Stimulated activated CD8-positive, alpha-beta memory T cell treated with anti-CD3 and anti-CD28 coated beads, Interleukin-12 subunit alpha, Interleukin-12 subunit beta, amount 100 ng/mL, for 4 hours (primary cell): ENCODE measurements at regions not wholly inside any gene's neighbourhood (a gene's known extent, or its start where the extent isn't known, plus 50 kb on each side); places are given as distances from the start of the nearest gene placed in this dataset.
"Not testable (repeated sequence)": the region's sequence is repeated elsewhere in the genome, so short reads cannot be mapped to it uniquely, and the experiment has no call there.

ENCODE experiments used
- DNase-seq: peaks from one replicate; pipeline ENCODE4 v3.0.0-alpha.2; 2020; ENCODE audit warnings: low read depth

DNA sequence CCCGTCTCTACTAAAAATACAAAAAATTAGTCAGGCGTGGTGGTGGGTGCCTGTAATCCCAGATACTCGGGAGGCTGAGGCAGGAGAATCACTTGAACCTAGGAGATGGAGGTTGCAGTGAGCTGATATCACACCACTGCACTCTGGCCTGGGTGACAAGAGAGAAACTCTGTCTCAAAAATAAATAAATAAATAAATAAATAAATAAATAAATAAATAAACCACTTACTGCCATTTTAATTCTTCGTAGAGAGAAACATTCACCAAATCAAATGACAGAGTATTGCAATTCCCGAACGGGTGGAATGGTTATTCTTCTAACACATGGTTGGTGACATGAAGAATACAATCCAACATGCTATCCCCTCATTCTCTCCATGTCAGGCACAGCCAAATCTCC is 754.3 kb upstream of the AUTS2 start:
- not testable (repeated sequence) for DNase-seq

DNA sequence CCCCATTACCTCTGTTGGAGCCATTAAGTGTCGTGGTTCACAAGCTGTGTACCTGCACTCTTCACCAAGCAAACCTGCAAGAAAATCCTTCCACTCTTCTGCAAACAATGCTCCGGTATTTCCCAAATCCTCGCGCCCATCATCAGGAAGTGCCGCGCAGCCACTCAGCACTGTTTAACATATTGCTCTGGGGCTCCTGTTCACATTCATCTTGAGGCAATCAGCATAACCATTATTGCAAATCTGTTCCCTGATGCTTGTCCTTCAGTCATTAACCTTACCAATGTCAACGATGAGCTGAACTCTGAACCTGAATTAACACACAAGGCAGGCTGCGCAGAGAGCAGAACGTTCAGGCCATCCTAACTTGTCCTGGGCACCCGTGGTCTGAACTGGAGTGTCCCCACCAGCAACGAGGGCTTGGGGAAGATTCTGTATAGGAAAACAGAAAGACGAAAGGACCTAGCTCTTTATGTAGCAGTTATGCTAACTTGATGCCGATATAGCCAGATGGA is 751.4 kb upstream of the AUTS2 start:
- DNase-seq = no peak

DNA sequence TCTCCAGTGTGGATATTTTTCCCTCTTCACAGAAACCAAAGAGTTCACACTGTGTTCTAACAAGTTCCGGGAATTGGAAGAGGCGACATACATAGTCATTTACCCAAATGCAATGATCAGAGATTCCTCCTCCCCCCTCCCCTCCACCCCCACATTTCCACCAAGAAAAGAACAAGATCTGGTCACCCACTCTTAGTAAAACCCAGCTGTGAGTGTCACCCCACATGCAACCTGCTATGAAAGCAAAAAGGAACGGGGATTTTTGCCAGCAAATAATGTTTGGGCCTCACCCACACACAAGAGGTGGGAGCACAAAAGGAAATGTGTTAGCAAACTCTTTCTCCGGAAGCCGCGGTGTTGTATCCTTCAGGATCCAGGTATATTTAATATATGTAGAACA is 745.0 kb upstream of the AUTS2 start:
- DNase-seq = no peak

DNA sequence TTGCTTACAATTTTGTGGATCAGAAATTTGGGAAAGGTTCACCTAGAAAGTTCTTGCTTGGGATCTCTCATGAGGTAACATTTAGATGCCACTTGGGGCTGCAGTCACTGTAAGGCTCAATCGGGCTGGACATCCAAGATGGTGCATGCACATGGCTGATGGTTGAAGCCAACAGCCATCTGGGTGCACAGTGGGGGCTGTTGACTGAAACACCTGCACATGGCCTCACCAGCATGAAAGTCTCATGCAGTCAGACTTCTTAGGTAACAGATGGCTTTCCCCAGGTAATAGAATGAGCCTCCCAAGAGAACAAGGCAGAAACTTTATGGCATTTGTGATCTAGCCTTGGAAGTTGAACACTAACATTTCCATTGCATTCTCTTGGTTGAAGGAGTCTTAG is 740.7 kb upstream of the AUTS2 start:
- no peak for DNase-seq

GRCh38 chr7:68858497-68858896 is 739.8 kb upstream of the AUTS2 start:
- no peak for DNase-seq

DNA sequence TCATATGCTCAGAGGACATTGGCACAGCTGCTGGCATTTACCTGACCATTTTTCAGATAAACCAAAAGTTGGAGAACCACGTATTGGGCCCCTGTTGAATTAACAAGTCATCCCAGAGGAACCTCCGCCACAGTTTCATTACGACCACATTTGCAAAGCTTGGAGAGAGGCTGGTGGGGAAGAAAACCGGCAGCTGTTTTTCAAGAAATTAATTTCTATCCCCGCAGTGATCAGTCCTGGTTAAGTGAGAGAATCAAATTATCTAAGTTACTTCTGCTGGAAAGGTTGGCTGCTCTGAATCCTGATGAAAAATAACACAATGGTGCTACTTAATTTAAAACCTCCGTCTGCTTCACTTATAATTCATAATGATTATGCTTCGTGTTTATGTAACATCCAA is 737.1 kb upstream of the AUTS2 start:
- DNase-seq = no peak

GRCh38 chr7:68862261-68862660 is 736.0 kb upstream of the AUTS2 start:
- DNase-seq = no peak

GRCh38 chr7:68862736-68863135 is 735.5 kb upstream of the AUTS2 start:
- DNase-seq = no peak

DNA sequence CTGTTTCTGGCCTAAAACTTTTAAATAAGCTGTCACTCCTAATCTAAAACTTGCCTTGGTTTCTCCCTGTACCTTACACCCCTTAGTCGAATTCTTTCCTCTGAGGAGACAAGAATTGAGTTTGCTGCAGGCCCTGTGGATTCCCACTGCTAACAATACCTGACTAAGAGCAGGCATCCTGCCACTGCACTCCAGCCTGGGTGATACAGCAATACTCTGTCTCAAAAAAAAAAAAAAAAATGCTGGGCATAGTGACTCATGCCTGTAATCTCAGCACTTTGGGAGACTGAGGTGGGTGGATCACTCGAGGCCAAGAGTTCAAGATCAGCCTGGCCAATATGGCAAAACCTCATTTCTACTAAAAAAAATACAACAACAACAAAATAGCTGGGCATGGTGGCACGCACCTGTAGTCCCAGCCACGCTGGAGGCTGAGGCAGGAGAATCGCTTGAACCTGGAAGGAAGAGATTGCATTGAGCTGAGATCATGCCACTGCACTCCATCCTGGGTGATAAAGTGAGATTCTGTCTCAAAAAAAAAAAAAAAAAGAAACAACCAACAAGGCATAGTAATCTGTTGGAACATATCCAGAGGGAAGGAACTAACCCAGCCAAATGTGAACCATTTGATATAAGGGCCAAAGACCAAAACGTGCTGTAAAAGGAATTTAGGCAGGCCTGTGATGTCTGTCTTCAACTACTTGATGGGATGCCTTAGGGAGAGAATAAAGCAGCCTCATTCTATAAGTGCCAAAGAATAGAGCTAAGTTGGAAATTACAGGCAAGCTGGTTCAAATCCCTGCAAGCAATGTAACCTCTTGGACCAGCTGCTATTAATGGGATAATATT is 732.7 kb upstream of the AUTS2 start:
- no peak for DNase-seq

DNA sequence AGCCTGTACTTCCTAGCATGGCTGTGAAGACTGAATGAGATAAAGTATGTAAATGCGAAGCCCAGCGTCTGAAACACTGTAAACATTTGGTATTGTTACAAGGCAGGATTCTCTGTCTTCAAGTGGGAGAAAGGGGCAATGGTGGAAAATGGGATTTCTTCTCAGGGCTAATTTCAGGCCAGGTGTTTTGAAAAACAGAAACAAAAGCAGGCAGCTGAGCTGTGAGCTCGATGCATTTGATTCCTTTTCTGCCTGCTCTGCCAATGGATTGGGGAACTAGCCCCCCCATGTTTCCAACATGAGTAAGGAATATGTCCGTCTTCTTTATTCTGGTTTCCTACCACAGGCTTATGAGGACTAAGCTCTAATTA is 732.1 kb upstream of the AUTS2 start:
- no peak for DNase-seq

- DNase-seq = not testable (repeated sequence)
Observed at GRCh38 chr7:68866721-68867120, 731.6 kb upstream of the AUTS2 start.

DNA sequence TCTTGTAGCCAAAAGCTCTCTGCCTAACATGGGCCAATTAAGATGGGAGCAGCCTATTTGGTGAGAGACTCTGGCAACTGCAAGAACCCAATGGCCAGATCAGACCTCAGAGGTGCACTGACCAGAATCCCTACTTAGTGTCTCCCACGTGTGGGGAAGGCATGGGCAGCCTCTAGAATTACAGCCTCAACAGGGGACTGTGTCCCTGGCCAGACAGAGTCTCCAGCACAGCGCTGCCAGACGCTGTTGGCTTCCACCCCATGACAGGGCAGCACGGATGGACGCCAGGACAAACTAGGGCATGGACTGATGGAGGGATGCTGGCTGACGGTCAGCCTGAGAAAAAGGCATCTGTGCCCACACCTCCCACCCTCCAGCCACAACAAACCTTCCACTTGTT is 729.3 kb upstream of the AUTS2 start:
- no peak for DNase-seq

DNA sequence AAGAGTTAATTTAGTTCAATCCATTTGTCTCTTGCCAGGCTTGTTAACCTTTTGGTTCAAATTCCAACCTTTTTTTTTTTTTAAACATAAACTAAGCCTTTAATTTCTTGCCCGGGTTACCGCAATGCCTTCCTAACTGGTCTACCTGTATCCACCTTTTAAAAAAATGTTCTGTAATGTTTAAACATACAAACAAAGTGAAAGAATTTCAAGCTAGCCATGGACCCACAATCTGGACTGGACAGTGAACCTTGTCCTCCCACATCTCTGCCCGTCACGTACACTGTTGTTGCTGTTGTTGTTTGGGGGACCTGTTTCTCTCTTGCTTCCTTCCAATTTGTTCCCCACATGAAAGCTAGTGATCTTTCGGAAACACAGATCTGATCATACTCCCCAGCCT is 724.7 kb upstream of the AUTS2 start:
- no peak for DNase-seq

- no peak for DNase-seq
Observed at GRCh38 chr7:68875857-68876256, 722.4 kb upstream of the AUTS2 start.

DNA sequence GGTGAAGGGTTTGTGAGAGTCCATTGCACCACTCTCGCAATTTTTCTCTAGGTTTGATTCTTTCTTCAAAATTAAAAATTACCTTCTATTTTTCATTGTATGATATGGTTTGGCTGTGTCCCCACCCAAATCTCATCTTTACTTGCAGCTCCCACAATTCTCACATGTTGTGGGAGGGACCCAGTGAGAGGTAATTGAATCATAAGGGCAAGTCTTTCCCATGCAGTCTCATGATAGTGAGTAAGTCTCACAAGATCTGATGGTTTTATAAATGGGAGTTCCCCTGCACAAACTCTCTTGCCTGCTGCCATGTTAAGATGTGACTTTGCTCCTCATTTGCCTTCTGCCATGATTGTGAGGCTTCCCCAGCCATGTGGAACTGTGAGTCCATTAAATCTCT is 711.2 kb upstream of the AUTS2 start:
- DNase-seq = not testable (repeated sequence)

DNA sequence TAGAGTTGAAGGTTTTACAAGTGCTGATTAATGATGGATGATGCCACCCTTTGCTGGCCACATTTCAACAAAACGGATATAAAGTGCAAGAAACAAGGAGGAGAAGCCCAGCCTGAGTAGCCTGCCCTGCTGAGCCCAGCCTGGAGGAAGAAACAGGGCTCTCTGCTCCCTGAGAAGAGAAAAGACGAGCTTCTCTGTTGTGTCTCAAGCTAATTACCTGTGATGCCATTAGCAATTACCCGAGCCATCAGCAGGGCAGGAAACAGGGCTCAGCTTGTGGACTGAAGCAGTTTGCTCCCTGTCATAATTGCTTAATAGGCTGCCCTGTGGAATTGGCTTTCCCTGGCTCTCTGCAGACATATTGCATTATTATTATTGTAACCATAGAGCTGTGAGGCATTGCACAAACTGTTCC is 709.3 kb upstream of the AUTS2 start:
- DNase-seq = no peak

GRCh38 chr7:68892236-68892635 is 706.0 kb upstream of the AUTS2 start:
- no peak for DNase-seq

DNA sequence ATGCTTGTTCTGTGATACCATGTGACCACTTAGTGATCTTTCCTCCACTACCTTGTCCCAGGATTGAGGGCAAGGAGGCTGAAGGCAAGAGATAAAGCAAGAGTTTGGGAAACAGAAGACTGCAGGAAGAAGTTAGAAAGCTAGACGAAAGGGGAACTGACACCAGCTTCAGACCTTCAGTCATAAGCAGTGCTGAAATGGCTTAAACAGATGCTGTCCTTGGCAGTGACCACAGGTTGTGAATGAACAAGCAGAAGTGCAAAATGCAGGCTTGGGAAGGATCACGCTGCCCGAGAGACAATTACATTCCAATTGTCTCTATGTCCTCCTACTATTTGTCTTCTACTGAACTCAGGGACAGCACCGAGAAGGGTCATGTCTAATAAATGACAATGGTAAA is 704.9 kb upstream of the AUTS2 start:
- no peak for DNase-seq

DNA sequence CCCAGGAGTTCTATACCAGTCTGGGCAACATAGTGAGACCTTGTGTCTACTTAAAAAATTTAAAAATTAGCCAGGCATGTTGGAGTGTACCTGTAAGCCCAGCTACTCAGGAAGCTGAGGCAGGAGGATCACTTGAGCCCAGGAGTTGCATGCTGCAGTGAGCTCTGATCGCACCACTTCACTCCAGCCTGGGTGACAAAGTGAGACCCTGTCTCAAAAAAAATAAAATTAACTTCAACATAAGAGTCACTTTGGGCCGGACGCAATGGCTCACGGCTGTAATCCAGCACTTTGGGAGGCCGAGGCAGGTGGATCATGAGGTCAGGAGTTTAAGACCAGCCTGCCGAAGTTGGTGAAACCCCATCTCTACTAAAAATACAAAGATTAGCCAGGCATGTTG is 699.1 kb upstream of the AUTS2 start:
- DNase-seq = not testable (repeated sequence)

DNA sequence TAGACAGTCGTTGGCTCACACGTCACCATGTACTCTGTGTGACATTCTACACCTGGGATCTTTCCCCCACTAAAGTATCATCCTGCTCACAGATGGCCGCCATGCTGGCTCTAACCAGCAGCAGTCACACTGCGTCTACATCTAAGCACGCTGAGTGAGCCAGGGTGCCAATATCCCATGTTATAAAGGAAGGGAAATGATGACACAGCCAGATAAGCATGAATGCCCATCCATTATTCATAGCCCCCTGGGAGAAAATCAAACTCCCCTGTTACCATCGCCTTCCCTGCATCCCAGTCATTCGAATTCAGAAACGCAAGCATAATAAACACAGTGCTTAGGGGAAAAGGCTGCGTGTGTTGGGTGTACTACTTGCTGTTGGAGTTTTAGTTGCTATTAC is 698.2 kb upstream of the AUTS2 start:
- no peak for DNase-seq

GRCh38 chr7:68904630-68905029 is 693.6 kb upstream of the AUTS2 start:
- no peak for DNase-seq

GRCh38 chr7:68911754-68912153 is 686.5 kb upstream of the AUTS2 start:
- DNase-seq = no peak

DNA sequence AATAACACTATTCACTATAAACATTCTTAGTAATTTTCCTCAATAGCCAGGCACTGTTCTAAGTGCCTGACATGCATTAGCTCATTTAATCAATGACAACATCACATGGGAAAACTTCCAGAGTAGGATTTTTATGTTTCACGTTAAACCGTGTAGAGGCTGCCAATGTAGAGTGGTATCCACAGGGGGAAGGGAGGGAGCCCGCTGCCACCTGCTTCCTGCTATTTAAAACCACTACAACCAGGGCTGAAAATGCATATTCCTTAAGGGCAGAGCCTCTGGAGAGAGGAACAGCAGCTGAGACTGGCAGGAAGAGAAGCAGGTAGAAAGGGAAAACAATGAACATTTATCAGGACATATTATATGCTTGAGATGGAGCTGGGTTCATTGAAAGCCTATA is 684.3 kb upstream of the AUTS2 start:
- no peak for DNase-seq

DNA sequence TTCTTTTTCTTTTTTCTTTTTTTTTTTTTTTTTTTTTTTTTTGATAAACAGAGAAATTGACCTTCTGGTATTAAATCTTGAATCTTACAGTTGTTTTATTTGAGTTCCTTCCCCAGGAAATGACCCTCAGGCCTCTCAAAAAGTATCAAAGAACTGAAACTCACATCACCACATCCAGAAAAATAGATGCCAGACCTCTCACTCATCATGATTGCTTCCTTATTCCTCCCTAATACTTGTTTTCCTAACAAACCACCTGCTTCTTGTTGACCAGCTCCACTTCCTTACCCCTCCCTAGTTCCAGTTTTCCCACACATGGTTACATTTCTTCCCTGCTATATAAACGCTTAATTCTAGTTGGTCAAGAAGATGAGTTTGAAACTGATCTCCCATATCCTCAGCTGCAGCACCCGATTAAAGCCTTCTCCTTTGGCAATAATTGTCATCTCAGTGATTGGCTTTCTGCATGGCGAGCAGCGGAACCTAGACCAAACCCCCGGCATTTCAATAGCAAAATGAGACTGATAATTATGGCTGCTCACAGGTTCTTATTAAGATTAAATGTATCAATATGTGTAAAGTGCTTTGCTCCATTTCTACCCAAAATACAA is 681.1 kb upstream of the AUTS2 start:
- no peak for DNase-seq
